Muscle of arm (tissue), 1 donor: ENCODE measurements at regions not wholly inside any gene's neighbourhood (a gene's known extent, or its start where the extent isn't known, plus 50 kb on each side); places are given as distances from the start of the nearest gene placed in this dataset.
A peak's percentile ranks its signal among the peaks of the same experiment; 100 is the strongest.

Experiments
- DNase-seq: peaks from one replicate; pipeline ENCODE4 v3.0.0-alpha.2; 2013

- peak; percentile 35 for DNase-seq
Observed at GRCh38 chr3:109532257-109533216, 195.2 kb upstream of the DPPA4 start.

DNA sequence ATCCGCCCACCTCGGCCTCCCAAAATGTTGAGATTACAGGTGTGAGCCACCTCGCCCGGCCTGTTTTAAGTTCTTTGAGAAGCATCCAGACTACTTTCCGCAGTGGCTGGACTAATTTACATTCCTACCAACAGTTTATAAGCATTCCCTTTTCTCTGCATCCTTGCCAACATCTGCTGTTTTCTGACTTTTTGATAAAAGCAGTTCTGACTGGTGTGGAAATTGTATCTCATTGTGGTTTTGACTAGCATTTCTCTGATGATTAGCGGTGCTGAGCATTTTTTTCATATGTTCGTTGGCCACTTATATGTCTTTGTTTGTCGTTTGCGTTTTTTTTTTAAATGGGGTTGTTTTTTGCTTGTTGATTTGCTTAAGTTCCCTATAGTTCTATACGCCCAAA is 208.4 kb upstream of the DPPA4 start:
- DNase-seq, result no peak

GRCh38 chr3:109548192-109548938 is 211.0 kb upstream of the DPPA4 start:
- DNase-seq, result no peak

- no peak for DNase-seq
Observed at GRCh38 chr3:109553591-109554371, 216.4 kb upstream of the DPPA4 start.

GRCh38 chr3:109559389-109559788 is 222.0 kb upstream of the DPPA4 start:
- no peak for DNase-seq

- no peak for DNase-seq
Observed at GRCh38 chr3:109563149-109563548, 225.8 kb upstream of the DPPA4 start.

DNA sequence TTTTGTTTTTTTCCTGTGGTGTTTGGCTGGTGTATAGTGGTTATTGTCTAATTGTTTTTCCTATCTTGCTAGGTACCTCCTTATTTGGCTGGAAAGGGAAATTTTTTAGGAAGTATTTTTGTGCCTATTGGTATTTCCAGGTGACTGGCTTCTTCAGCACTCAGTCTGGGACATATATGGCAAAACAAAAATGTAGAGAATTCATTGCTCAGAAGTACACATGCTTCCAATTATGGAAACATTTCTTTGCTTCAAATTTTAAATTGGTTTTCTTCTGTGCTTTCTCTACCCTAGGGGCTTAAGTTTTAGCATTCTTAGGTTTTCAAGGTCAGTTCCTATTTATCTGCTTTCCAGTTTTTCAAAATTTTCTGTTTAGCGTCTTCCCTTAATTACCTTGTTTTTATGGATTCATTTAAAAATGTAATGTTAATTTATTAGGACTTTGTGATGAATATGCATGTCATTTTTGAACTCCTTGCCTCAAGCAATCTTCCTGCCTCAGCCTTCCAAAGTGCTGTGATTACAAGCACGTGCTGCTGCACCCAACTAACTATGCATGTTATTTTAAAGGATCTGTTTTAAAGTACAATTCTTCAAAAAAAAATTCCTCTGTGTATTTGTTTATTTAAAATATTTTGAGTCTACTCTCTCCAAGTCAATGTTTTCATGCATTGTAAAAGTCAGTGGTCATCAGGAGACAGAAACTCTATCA is 231.9 kb upstream of the DPPA4 start:
- DNase-seq, result no peak

GRCh38 chr3:109570408-109570807 is 233.1 kb upstream of the DPPA4 start:
- DNase-seq, result no peak

GRCh38 chr3:109572301-109572700 is 235.0 kb upstream of the DPPA4 start:
- DNase-seq, result no peak

GRCh38 chr3:109596991-109597390 is 259.6 kb upstream of the DPPA4 start:
- DNase-seq, result no peak

GRCh38 chr3:109597444-109597843 is 260.1 kb upstream of the DPPA4 start:
- DNase-seq, result no peak

- no peak for DNase-seq
Observed at GRCh38 chr3:109607897-109608296, 270.6 kb upstream of the DPPA4 start.

GRCh38 chr3:109608574-109608973 is 271.2 kb upstream of the DPPA4 start:
- DNase-seq, result no peak

GRCh38 chr3:109618766-109619378 is 281.5 kb upstream of the DPPA4 start:
- no peak for DNase-seq

DNA sequence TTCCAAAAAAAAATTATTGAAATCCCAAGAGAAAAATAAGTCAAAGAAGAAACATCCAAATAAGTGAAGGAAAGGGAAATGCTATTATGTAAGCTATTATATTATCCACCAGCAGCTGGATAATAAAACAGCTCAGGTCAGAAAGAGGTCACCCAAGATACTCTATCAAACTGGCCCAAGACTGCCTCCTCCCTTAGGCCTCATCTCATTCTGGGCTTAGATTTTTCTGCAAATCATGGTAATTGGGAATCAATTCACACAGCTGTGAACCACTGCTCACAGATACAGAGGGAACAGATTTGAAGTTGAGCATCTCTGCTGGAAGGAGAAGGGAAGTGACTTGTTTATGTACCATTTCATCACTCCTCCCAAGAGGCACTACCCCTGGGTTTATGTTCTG is 294.6 kb upstream of the DPPA4 start:
- DNase-seq, result peak; percentile 75

GRCh38 chr3:109640146-109640652 is 302.9 kb upstream of the DPPA4 start:
- DNase-seq, result no peak

DNA sequence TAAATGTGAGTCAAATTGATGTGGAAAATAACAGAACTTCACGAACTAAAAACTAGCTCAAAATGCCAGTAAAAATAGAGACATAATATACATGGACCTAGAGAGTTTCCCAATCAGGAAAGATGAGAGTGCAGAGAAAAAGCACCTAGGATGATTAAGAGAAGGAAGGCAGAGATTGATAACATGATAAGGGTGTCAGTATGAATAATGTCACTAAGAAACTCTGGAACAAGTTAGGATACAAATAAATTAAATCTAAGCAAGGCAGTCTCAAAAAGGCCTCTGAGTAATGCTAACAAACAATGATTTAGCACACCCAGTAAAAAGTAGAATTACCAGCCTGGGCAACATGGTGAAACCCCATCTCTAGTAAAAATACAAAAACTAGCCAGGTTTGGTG is 304.7 kb upstream of the DPPA4 start:
- DNase-seq, result no peak

GRCh38 chr3:109643590-109643989 is 306.2 kb upstream of the DPPA4 start:
- DNase-seq, result no peak

GRCh38 chr3:109644332-109644731 is 307.0 kb upstream of the DPPA4 start:
- no peak for DNase-seq

DNA sequence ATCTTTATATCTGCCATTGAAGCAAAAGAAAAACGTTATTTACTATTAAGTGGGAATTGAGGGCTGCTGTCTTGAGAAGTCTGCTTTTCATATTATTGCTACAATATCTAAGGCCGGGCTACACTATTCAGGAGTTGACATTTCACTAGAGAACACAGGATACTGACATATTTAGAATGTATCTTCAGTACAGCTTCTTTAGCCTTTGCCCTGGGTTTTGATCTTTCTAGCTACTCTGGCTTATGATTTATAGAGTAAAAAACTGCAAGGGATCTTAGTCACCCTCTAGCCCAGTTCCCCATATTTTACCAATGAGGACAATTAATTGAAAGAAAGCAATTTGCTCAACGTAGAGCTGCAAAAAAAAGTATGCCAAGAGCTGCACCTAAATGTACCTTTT is 307.4 kb upstream of the DPPA4 start:
- DNase-seq, result no peak

DNA sequence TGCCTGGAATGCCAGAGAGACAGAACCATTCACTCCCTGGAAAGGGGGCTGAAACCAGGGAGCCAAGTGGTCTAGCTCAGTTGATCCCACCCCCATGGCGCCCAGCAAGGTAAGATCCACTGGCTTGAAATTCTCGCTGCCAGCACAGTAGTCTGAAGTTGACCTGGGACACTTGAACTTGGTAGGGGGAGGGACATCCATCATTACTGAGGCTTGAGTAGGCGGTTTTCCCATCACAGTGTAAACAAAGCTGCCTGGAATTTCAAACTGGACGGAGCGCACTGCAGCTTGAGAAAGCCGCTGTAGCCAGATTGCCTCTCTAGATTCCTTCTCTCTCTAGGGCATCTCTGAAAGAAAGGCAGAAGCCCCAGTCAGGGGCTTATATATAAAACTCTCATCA is 310.7 kb upstream of the DPPA4 start:
- no peak for DNase-seq
